Gastrocnemius medialis (tissue), 4 donors: ENCODE measurements at regions not wholly inside any gene's neighbourhood (a gene's known extent, or its start where the extent isn't known, plus 50 kb on each side); places are given as distances from the start of the nearest gene placed in this dataset.

Source experiments
- ATAC-seq, 2 donors: fragments of 150-250 bp; one replicate each; pipeline ENCODE4 v1.9.1; 2016
- DNase-seq, 2 donors: peaks; one replicate each; pipeline ENCODE4 v3.0.0-alpha.2; 2019
- H3K27ac ChIP-seq, 4 donors: fragments of 200-600 bp; sonication (generic); 1 replicate in 1 of 4; 2 replicates in 3 of 4; pipeline ENCODE4 v1.5.1; 2016 to 2018; ENCODE audit warnings: mild to moderate bottlenecking in 2 of 4, moderate library complexity in 1 of 4
- H3K27me3 ChIP-seq, 3 donors: fragments of 200-600 bp; sonication (generic) in 2 of 3; 1 replicate in 1 of 3; 2 replicates in 2 of 3; pipeline versions ENCODE4 v1.5.1 to v1.6.0; 2016 to 2019; ENCODE audit warnings: mild to moderate bottlenecking in 1 of 3, moderate library complexity in 1 of 3
- H3K36me3 ChIP-seq, 2 donors: fragments of 200-600 bp; sonication (generic) in 1 of 2; one replicate each; pipeline ENCODE4 v1.5.1; 2017 to 2018
- H3K4me1 ChIP-seq, 2 donors: fragments of 200-600 bp; sonication (generic) in 1 of 2; one replicate each; pipeline ENCODE4 v1.5.1; 2016 to 2017; ENCODE audit warnings: mild to moderate bottlenecking in 2 of 2
- H3K4me3 ChIP-seq, 4 donors: fragments of 200-600 bp; sonication (generic) in 3 of 4; 1 replicate in 1 of 4; 2 replicates in 3 of 4; pipeline ENCODE4 v1.5.1; 2016 to 2019; ENCODE audit warnings: mild to moderate bottlenecking in 2 of 4
- H3K9me3 ChIP-seq, 3 donors: fragments of 200-600 bp; sonication (generic) in 2 of 3; 1 replicate in 1 of 3; 2 replicates in 2 of 3; pipeline ENCODE4 v1.5.1; 2016 to 2019
- POLR2A ChIP-seq, 2 donors: fragments of 450-650 bp; IDR thresholded peaks; one replicate each; pipeline ENCODE4 v1.6.1; 2017; ENCODE audit warnings: antibody characterized with exemption in 2 of 2, mild to moderate bottlenecking in 2 of 2, moderate library complexity in 2 of 2
- in situ Hi-C, 4 donors: fragments of 200-750 bp; cut with MboI; loops; one replicate each; pipeline versions ENCODE4 v1.15.0 to v1.8.0; 2017; ENCODE audit warnings: low sequenced_read_pairs in 4 of 4
- intact Hi-C: fragments of 100-400 bp; cut with DNase I; formaldehyde crosslinking; loops from one replicate; pipeline ENCODE4 v1.15.1; 2023; ENCODE audit warnings: low total_unique reads
- TF ChIP-seq, protein P1 (sequence below), 5 experiments: fragments of 450-650 bp in 3 of 5; fragments of 200-600 bp in 2 of 5; sonication (generic) in 2 of 5; IDR thresholded peaks in 4 of 5; conservative IDR thresholded peaks in 1 of 5; 1 replicate in 4 of 5; 2 replicates in 1 of 5; pipeline ENCODE4 v1.5.1; 2016 to 2019; ENCODE audit warnings: antibody characterized with exemption in 5 of 5, mild to moderate bottlenecking in 3 of 5, moderate library complexity in 3 of 5

GRCh38 chr9:13665418-13666066 is 386.1 kb upstream of the MPDZ start:
- intact Hi-C loops, result no loop called here
- no peak for TF ChIP-seq POLR2A (IDR thresholded peaks at IDR 0.05)
- TF ChIP-seq, protein P1, sequence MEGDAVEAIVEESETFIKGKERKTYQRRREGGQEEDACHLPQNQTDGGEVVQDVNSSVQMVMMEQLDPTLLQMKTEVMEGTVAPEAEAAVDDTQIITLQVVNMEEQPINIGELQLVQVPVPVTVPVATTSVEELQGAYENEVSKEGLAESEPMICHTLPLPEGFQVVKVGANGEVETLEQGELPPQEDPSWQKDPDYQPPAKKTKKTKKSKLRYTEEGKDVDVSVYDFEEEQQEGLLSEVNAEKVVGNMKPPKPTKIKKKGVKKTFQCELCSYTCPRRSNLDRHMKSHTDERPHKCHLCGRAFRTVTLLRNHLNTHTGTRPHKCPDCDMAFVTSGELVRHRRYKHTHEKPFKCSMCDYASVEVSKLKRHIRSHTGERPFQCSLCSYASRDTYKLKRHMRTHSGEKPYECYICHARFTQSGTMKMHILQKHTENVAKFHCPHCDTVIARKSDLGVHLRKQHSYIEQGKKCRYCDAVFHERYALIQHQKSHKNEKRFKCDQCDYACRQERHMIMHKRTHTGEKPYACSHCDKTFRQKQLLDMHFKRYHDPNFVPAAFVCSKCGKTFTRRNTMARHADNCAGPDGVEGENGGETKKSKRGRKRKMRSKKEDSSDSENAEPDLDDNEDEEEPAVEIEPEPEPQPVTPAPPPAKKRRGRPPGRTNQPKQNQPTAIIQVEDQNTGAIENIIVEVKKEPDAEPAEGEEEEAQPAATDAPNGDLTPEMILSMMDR (IDR thresholded peaks at IDR 0.05 in 4 of 5, conservative IDR thresholded peaks at IDR 0.05 in 1 of 5), result no peak
- Histone ChIP-seq H3K9me3 (no peaks in the 10 kb centered on the region), H3K27ac (no peak overlapping the region), H3K4me1 (peaks cover 6 to 7% of the 10 kb centered on the region in 2 donors), H3K27me3 (no peaks in the 10 kb centered on the region), H3K4me3 (no peak overlapping the region), H3K36me3 (no peaks in the 10 kb centered on the region)
- DNase-seq, result no peak
- in situ Hi-C loops, result no loop called here
- no peak for ATAC-seq

DNA sequence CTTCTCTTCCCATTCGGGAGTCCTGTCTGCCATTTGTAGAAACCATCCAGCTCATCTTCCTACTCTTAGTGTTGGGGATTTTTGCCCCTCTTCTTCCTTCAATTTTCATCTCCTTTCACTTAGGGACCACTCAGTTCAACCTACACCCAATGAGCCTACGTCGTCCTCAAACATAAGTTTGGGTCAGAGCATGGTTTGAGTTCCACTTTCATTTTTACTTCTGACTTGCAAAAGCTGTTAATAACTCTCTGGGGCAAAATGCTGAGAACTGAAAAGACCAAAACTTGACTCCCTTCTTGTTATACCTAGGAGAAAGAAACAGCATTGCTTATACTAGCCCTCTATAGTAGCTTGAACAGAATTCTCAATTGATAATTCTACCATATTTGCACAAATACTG is 381.5 kb upstream of the MPDZ start:
- peak overlapping the region; percentile 7 to 32 (median 24) for H3K4me3 ChIP-seq
- DNase-seq, result no peak
- H3K4me1 ChIP-seq, result peaks cover 6 to 7% of the 10 kb centered on the region in 2 donors
- H3K9me3 ChIP-seq, result no peaks in the 10 kb centered on the region
- no peak for ATAC-seq
- no peak for TF ChIP-seq POLR2A (IDR thresholded peaks at IDR 0.05)
- TF ChIP-seq, protein P1 (IDR thresholded peaks at IDR 0.05 in 4 of 5, conservative IDR thresholded peaks at IDR 0.05 in 1 of 5), result no peak
- no peaks in the 10 kb centered on the region for H3K27me3 ChIP-seq
- intact Hi-C loops, result no loop called here
- no peaks in the 10 kb centered on the region for H3K36me3 ChIP-seq
- in situ Hi-C loops, result no loop called here
- peak overlapping the region in 3 of 4 donors; percentile 15 to 31 (median 26) for H3K27ac ChIP-seq

GRCh38 chr9:13651969-13652663 is 372.6 kb upstream of the MPDZ start:
- Histone ChIP-seq H3K27me3 (no peaks in the 10 kb centered on the region), H3K4me3 (no peak overlapping the region), H3K27ac (peak overlapping the region; percentile 24 to 62 (median 54)), H3K9me3 (no peaks in the 10 kb centered on the region), H3K4me1 (peaks cover 5 to 7% of the 10 kb centered on the region in 2 donors), H3K36me3 (no peaks in the 10 kb centered on the region)
- intact Hi-C loops, result no loop called here
- in situ Hi-C loops, result no loop called here
- ATAC-seq (peak; percentile 55 to 77), DNase-seq (no peak)
- TF ChIP-seq, protein P1 (IDR thresholded peaks at IDR 0.05 in 4 of 5, conservative IDR thresholded peaks at IDR 0.05 in 1 of 5), result no peak
- TF ChIP-seq POLR2A (IDR thresholded peaks at IDR 0.05), result no peak

DNA sequence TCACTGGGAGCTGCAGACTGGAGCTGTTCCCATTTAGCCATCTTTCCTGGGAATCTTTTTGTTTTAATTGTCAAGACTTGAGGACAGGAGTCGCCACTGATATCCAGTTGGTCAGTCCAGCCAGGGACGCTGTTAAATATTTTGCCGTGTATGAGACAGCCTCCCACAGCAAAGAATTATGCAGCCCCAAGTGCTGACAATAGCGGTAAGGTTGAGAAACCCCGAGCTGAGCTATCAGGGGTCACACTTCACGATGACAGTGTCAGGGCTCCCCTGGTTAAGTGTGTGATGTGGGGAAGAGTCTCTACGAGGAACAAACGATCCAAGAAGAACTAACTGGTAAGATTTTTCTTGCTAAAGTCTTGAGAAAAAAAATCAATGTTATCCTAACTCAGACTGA is 372.0 kb upstream of the MPDZ start:
- intact Hi-C loops, result no loop called here
- DNase-seq (no peak), ATAC-seq (no peak)
- in situ Hi-C loops, result no loop called here
- Histone ChIP-seq H3K27ac (peak overlapping the region; percentile 24 to 62 (median 54)), H3K36me3 (no peaks in the 10 kb centered on the region), H3K4me1 (peaks cover 5 to 7% of the 10 kb centered on the region in 2 donors), H3K9me3 (no peaks in the 10 kb centered on the region), H3K4me3 (no peak overlapping the region), H3K27me3 (no peaks in the 10 kb centered on the region)
- TF ChIP-seq POLR2A (IDR thresholded peaks at IDR 0.05), result no peak
- TF ChIP-seq, protein P1 (IDR thresholded peaks at IDR 0.05 in 4 of 5, conservative IDR thresholded peaks at IDR 0.05 in 1 of 5), result no peak
